HG02973 (cell line): ENCODE measurements at regions not wholly inside any gene's neighbourhood (a gene's known extent, or its start where the extent isn't known, plus 50 kb on each side); places are given as distances from the start of the nearest gene placed in this dataset.

Experiments
- ATAC-seq: cut with Tn5 transposase; IDR thresholded peaks from one replicate; pipeline ENCODE4 v1.9.1; 2021; ENCODE audit warnings: moderate library complexity; ENCODE audit not compliant: unreplicated experiment

- no peak for ATAC-seq
Observed at GRCh38 chr4:11625211-11625610, 196.5 kb upstream of the HS3ST1 start.

- no peak for ATAC-seq
Observed at GRCh38 chr4:11624370-11624769, 195.7 kb upstream of the HS3ST1 start.

GRCh38 chr4:11623726-11624037 lies 195.0 kb upstream of the HS3ST1 start:
- no peak for ATAC-seq

- ATAC-seq: no peak
Observed at GRCh38 chr4:11622961-11623725, 194.4 kb upstream of the HS3ST1 start.

- no peak for ATAC-seq
Observed at GRCh38 chr4:11620861-11621260, 192.2 kb upstream of the HS3ST1 start.

- no peak for ATAC-seq
Observed at GRCh38 chr4:11618666-11619282, 190.1 kb upstream of the HS3ST1 start.

- ATAC-seq: no peak
Observed at GRCh38 chr4:11616856-11617255, 188.2 kb upstream of the HS3ST1 start.

GRCh38 chr4:11615601-11616000 lies 186.9 kb upstream of the HS3ST1 start:
- ATAC-seq: no peak

- ATAC-seq: no peak
Observed at GRCh38 chr4:11614426-11614825, 185.7 kb upstream of the HS3ST1 start.

GRCh38 chr4:11611868-11612267 lies 183.2 kb upstream of the HS3ST1 start:
- ATAC-seq: no peak

GRCh38 chr4:11609751-11610150 lies 181.1 kb upstream of the HS3ST1 start:
- no peak for ATAC-seq

GRCh38 chr4:11608992-11609391 lies 180.3 kb upstream of the HS3ST1 start:
- ATAC-seq: no peak

GRCh38 chr4:11606078-11606477 lies 177.4 kb upstream of the HS3ST1 start:
- ATAC-seq: no peak

GRCh38 chr4:11605597-11605996 lies 176.9 kb upstream of the HS3ST1 start:
- no peak for ATAC-seq

- ATAC-seq: no peak
Observed at GRCh38 chr4:11604821-11605220, 176.1 kb upstream of the HS3ST1 start.

GRCh38 chr4:11603591-11604194 lies 175.0 kb upstream of the HS3ST1 start:
- no peak for ATAC-seq

GRCh38 chr4:11602606-11603340 lies 174.1 kb upstream of the HS3ST1 start:
- ATAC-seq: no peak

- no peak for ATAC-seq
Observed at GRCh38 chr4:11599064-11599463, 170.4 kb upstream of the HS3ST1 start.

- ATAC-seq: no peak
Observed at GRCh38 chr4:11598591-11598990, 169.9 kb upstream of the HS3ST1 start.

- ATAC-seq: no peak
Observed at GRCh38 chr4:11597506-11597905, 168.8 kb upstream of the HS3ST1 start.

GRCh38 chr4:11596989-11597388 lies 168.3 kb upstream of the HS3ST1 start:
- ATAC-seq: no peak
